Astrocyte (in vitro differentiated cells and primary cell): ENCODE measurements at regions not wholly inside any gene's neighbourhood (a gene's known extent, or its start where the extent isn't known, plus 50 kb on each side); places are given as distances from the start of the nearest gene placed in this dataset.
A peak's percentile ranks its signal among the peaks of the same experiment; 100 is the strongest.

ENCODE experiments used
- DNase-seq: peaks from one replicate; pipeline ENCODE4 v3.0.0-alpha.2; 2010; ENCODE audit warnings: low read depth
- FAIRE-seq: peaks from 2 replicates; lab custom pipeline; 2011; peaks lifted over from hg19 to GRCh38; lab: Jason Lieb, UNC
- H2AFZ ChIP-seq: 2 replicates; pipeline ENCODE4 v1.6.0; 2012; ENCODE audit warnings: low read depth, low read length, inconsistent platforms
- H3K27ac ChIP-seq: 2 replicates; pipeline ENCODE4 v1.5.1; 2011; ENCODE audit warnings: low read depth, low read length, inconsistent platforms
- H3K27me3 ChIP-seq: 2 replicates; pipeline ENCODE4 v1.6.0; 2011; ENCODE audit warnings: low read length, inconsistent platforms; ENCODE audit not compliant: insufficient read depth
- H3K36me3 ChIP-seq: 2 replicates; pipeline ENCODE4 v1.5.1; 2011; ENCODE audit warnings: low read length, inconsistent platforms; ENCODE audit not compliant: insufficient read depth
- H3K4me1 ChIP-seq: 2 replicates; pipeline ENCODE4 v1.5.1; 2011; ENCODE audit warnings: low read length, inconsistent platforms; ENCODE audit not compliant: insufficient read depth
- H3K4me2 ChIP-seq: 2 replicates; pipeline ENCODE4 v1.6.0; 2012; ENCODE audit warnings: low read length, inconsistent platforms
- H3K4me3 ChIP-seq: 2 replicates; pipeline ENCODE4 v1.5.1; 2011; ENCODE audit warnings: low read depth, mild to moderate bottlenecking, low read length, inconsistent platforms; ENCODE audit not compliant: insufficient read depth
- H3K79me2 ChIP-seq: 2 replicates; pipeline ENCODE4 v1.6.0; 2012; ENCODE audit warnings: mild to moderate bottlenecking, low read length, inconsistent platforms; ENCODE audit not compliant: insufficient read depth
- H3K9ac ChIP-seq: 2 replicates; pipeline ENCODE4 v1.6.0; 2012; ENCODE audit warnings: mild to moderate bottlenecking, low read length, inconsistent platforms
- H3K9me3 ChIP-seq: 2 replicates; pipeline ENCODE4 v1.5.1; 2012; ENCODE audit warnings: low read depth, mild to moderate bottlenecking, low read length, inconsistent platforms; ENCODE audit not compliant: insufficient read depth
- H4K20me1 ChIP-seq: 2 replicates; pipeline ENCODE4 v1.6.0; 2012; ENCODE audit warnings: low read length, inconsistent platforms; ENCODE audit not compliant: insufficient read depth
- H3K27ac Mint-ChIP-seq: one replicate; pipeline ENCODE4 v1.8.0; 2021; ENCODE audit warnings: mild to moderate bottlenecking, mixed read lengths; ENCODE audit not compliant: unreplicated experiment
- H3K27me3 Mint-ChIP-seq: one replicate; pipeline ENCODE4 v1.8.0; 2021; ENCODE audit warnings: low read depth, mixed read lengths; ENCODE audit not compliant: unreplicated experiment
- H3K36me3 Mint-ChIP-seq: one replicate; pipeline ENCODE4 v1.8.0; 2021; ENCODE audit warnings: low read depth, mixed read lengths; ENCODE audit not compliant: unreplicated experiment
- H3K4me1 Mint-ChIP-seq: one replicate; pipeline ENCODE4 v1.8.0; 2021; ENCODE audit warnings: low read depth, mixed read lengths; ENCODE audit not compliant: unreplicated experiment
- H3K4me3 Mint-ChIP-seq: one replicate; pipeline ENCODE4 v1.8.0; 2021; ENCODE audit warnings: mild to moderate bottlenecking, moderate library complexity, mixed read lengths; ENCODE audit not compliant: unreplicated experiment
- H3K9me3 Mint-ChIP-seq: one replicate; pipeline ENCODE4 v1.8.0; 2021; ENCODE audit warnings: mild to moderate bottlenecking, mixed read lengths; ENCODE audit not compliant: unreplicated experiment
- CTCF ChIP-seq: IDR thresholded peaks from 2 replicates; pipeline ENCODE4 v1.5.1; 2011; ENCODE audit warnings: low read depth, mild to moderate bottlenecking, inconsistent platforms, low read length, moderate library complexity; ENCODE audit not compliant: insufficient read depth
- EZH2 ChIP-seq: IDR thresholded peaks from 2 replicates; pipeline ENCODE4 v1.6.1; 2012; ENCODE audit warnings: mild to moderate bottlenecking, low read length, inconsistent platforms; ENCODE audit not compliant: insufficient read depth

GRCh38 chr18:71168557-71169145 is 879.8 kb downstream of the SOCS6 start:
- H3K4me3 Mint-ChIP-seq, result no peak overlapping the region
- Histone ChIP-seq H4K20me1 (no peaks in the 10 kb centered on the region), H3K27me3 (no peaks in the 10 kb centered on the region), H3K79me2 (no peaks in the 10 kb centered on the region), H3K27ac (no peak overlapping the region), H3K9me3 (no peaks in the 10 kb centered on the region), H3K4me3 (no peak overlapping the region), H2AFZ (peak overlapping the region; percentile 15), H3K4me2 (peak overlapping the region; percentile 23), H3K9ac (no peak overlapping the region), H3K36me3 (no peaks in the 10 kb centered on the region), H3K4me1 (no peaks in the 10 kb centered on the region)
- DNase-seq (no peak), FAIRE-seq (no peak)
- H3K36me3 Mint-ChIP-seq, result no peaks in the 10 kb centered on the region
- H3K4me1 Mint-ChIP-seq, result no peaks in the 10 kb centered on the region
- no peaks in the 10 kb centered on the region for H3K27me3 Mint-ChIP-seq
- H3K27ac Mint-ChIP-seq, result no peak overlapping the region
- H3K9me3 Mint-ChIP-seq, result peaks cover 2% of the 10 kb centered on the region
- no peak for TF ChIP-seq EZH2
- no peak for TF ChIP-seq CTCF

GRCh38 chr18:71136487-71136886 is 847.6 kb downstream of the SOCS6 start:
- FAIRE-seq, result no peak
- TF ChIP-seq EZH2, result no peak

GRCh38 chr18:71134122-71134521 is 845.3 kb downstream of the SOCS6 start:
- Histone ChIP-seq H3K4me3 (no peak overlapping the region), H3K4me1 (no peaks in the 10 kb centered on the region), H3K9me3 (no peaks in the 10 kb centered on the region), H3K4me2 (no peak overlapping the region), H3K79me2 (no peaks in the 10 kb centered on the region), H3K9ac (no peak overlapping the region), H4K20me1 (no peaks in the 10 kb centered on the region), H3K36me3 (no peaks in the 10 kb centered on the region), H3K27me3 (no peaks in the 10 kb centered on the region), H2AFZ (no peak overlapping the region), H3K27ac (no peak overlapping the region)
- TF ChIP-seq CTCF, result no peak
- Mint-ChIP-seq H3K9me3 (peaks cover 5% of the 10 kb centered on the region), H3K4me1 (no peaks in the 10 kb centered on the region), H3K4me3 (no peak overlapping the region), H3K27ac (no peak overlapping the region), H3K27me3 (no peaks in the 10 kb centered on the region), H3K36me3 (no peaks in the 10 kb centered on the region)
- no peak for FAIRE-seq
- no peak for DNase-seq

More at GRCh38 chr18:71136487-71136886, 847.6 kb downstream of the SOCS6 start:
- no peak overlapping the region for H3K4me2 ChIP-seq
- no peaks in the 10 kb centered on the region for H4K20me1 ChIP-seq
- H3K9me3 ChIP-seq, result no peaks in the 10 kb centered on the region
- no peak for DNase-seq
- H3K27ac ChIP-seq, result no peak overlapping the region
- H3K4me3 ChIP-seq, result no peak overlapping the region
- no peaks in the 10 kb centered on the region for H3K4me1 ChIP-seq
- no peak overlapping the region for H2AFZ ChIP-seq
- H3K79me2 ChIP-seq, result no peaks in the 10 kb centered on the region
- H3K9ac ChIP-seq, result no peak overlapping the region
- H3K4me1 Mint-ChIP-seq, result no peaks in the 10 kb centered on the region
- no peaks in the 10 kb centered on the region for H3K36me3 Mint-ChIP-seq
- peaks cover 3% of the 10 kb centered on the region for H3K9me3 Mint-ChIP-seq
- H3K27ac Mint-ChIP-seq, result no peak overlapping the region
- no peak overlapping the region for H3K4me3 Mint-ChIP-seq
- H3K36me3 ChIP-seq, result no peaks in the 10 kb centered on the region
- H3K27me3 ChIP-seq, result no peaks in the 10 kb centered on the region
- no peaks in the 10 kb centered on the region for H3K27me3 Mint-ChIP-seq
